ENCODE measurements at regions not wholly inside any gene's neighbourhood (a gene's known extent, or its start where the extent isn't known, plus 50 kb on each side); places are given as distances from the start of the nearest gene placed in this dataset.

DNA sequence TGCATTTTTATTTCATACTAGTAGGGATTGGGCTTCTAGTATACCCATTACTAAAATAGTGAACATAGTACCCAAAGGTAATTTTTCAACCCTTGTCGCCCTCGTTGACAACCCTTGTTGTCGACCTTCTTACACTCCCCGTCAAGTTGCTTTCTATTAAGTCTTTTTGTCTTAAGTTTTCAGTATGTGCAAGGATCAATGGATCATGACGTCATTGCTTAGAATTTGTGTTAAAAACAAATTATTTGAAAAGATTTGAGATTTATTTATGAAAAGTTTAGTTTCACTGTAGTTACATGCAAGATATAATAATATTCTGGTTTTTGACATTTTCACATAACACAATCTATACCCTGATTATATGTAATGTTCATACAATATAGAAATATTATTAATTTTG lies 110.4 kb downstream of the CBLN2 start:
- Histone ChIP-seq H3K9me3 (replicated peaks; ENCODE audit: insufficient read depth, low read length) (no peaks in the 10 kb centered on the region), H3K27me3 (replicated peaks; ENCODE audit: insufficient read depth, low read length) (no peaks in the 10 kb centered on the region), H4K20me1 (ENCODE audit: insufficient read depth, low read length) (no peaks in the 10 kb centered on the region), H3K4me2 (ENCODE audit: low read depth, low read length) (no peak overlapping the region), H3K9ac (ENCODE audit: low read length) (no peak overlapping the region), H3K27ac (ENCODE audit: low read length) (no peak overlapping the region), H3K4me3 (ENCODE audit: low read length) (no peak overlapping the region), H3K79me2 (ENCODE audit: low read length) (no peaks in the 10 kb centered on the region), H2AFZ (ENCODE audit: low read length) (no peak overlapping the region), H3F3A (ENCODE audit: insufficient read depth, low read length) (no peaks in the 10 kb centered on the region), H3K4me1 (ENCODE audit: low read length) (no peaks in the 10 kb centered on the region), H3K36me3 (replicated peaks; ENCODE audit: insufficient read depth, low read length) (no peaks in the 10 kb centered on the region), H3K9me2 (replicated peaks; ENCODE audit: insufficient read depth, low read length) (no peaks in the 10 kb centered on the region)
- TF ChIP-seq, protein P1, sequence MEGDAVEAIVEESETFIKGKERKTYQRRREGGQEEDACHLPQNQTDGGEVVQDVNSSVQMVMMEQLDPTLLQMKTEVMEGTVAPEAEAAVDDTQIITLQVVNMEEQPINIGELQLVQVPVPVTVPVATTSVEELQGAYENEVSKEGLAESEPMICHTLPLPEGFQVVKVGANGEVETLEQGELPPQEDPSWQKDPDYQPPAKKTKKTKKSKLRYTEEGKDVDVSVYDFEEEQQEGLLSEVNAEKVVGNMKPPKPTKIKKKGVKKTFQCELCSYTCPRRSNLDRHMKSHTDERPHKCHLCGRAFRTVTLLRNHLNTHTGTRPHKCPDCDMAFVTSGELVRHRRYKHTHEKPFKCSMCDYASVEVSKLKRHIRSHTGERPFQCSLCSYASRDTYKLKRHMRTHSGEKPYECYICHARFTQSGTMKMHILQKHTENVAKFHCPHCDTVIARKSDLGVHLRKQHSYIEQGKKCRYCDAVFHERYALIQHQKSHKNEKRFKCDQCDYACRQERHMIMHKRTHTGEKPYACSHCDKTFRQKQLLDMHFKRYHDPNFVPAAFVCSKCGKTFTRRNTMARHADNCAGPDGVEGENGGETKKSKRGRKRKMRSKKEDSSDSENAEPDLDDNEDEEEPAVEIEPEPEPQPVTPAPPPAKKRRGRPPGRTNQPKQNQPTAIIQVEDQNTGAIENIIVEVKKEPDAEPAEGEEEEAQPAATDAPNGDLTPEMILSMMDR (IDR thresholded peaks at IDR 0.05; ENCODE audit: low read length), result no peak
- TF ChIP-seq EZH2 (optimal IDR thresholded peaks at IDR 0.05; ENCODE audit: low read depth, low read length) (no peak), EZH2phosphoT487 (IDR thresholded peaks at IDR 0.05; ENCODE audit: low read length) (no peak)
- DNase-seq, result no peak

DNA sequence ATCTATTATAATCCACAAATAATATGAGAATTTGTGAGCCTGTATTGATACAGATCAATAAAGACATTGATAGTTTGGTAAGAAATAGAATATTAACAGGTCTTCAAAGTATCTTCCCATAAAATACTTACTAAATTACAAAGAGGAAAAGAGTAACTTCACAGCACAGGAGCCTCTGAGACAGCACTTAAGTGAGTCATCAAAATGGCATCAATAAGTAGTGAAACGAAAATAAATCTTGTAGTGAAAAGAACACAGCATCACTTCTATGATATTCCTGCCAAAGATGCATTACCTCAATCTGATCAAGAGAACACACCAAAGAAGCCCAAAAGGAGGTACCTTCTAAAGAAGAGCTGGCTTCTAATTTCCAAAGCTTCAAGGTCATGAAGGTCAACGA lies 116.4 kb downstream of the CBLN2 start:
- no peak for DNase-seq
- Histone ChIP-seq H3F3A (ENCODE audit: insufficient read depth, low read length) (no peaks in the 10 kb centered on the region), H3K27ac (ENCODE audit: low read length) (no peak overlapping the region), H3K4me3 (ENCODE audit: low read length) (no peak overlapping the region), H2AFZ (ENCODE audit: low read length) (no peak overlapping the region), H4K20me1 (ENCODE audit: insufficient read depth, low read length) (no peaks in the 10 kb centered on the region), H3K9ac (ENCODE audit: low read length) (no peak overlapping the region), H3K36me3 (replicated peaks; ENCODE audit: insufficient read depth, low read length) (no peaks in the 10 kb centered on the region), H3K27me3 (replicated peaks; ENCODE audit: insufficient read depth, low read length) (no peaks in the 10 kb centered on the region), H3K9me3 (replicated peaks; ENCODE audit: insufficient read depth, low read length) (no peaks in the 10 kb centered on the region), H3K4me2 (ENCODE audit: low read depth, low read length) (no peak overlapping the region), H3K4me1 (ENCODE audit: low read length) (no peaks in the 10 kb centered on the region), H3K79me2 (ENCODE audit: low read length) (no peaks in the 10 kb centered on the region), H3K9me2 (replicated peaks; ENCODE audit: insufficient read depth, low read length) (no peaks in the 10 kb centered on the region)
- TF ChIP-seq EZH2 (optimal IDR thresholded peaks at IDR 0.05; ENCODE audit: low read depth, low read length), result no peak
- TF ChIP-seq, protein P1 (IDR thresholded peaks at IDR 0.05; ENCODE audit: low read length), result no peak

DNA sequence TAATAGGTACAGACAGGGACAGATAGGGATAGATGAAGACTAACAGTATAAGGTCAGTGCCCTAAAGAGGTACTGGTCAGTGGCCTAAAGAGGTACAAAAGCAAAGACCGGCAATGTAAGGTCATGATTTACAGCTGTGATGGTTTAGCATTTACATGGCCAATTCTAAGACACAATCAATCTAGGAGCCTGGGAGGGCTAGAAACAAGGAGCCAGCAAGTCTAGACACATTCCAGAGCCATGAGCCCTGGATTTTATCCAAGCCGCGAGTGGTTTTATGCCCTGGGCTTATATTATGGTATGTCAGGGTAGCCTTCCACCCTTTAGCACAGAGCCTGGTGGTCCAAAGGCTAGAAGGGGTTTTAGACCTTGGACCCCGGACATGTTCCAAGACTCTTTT lies 124.2 kb downstream of the CBLN2 start:
- Histone ChIP-seq H3K79me2 (ENCODE audit: low read length) (no peaks in the 10 kb centered on the region), H3K27ac (ENCODE audit: low read length) (no peak overlapping the region), H3K36me3 (replicated peaks; ENCODE audit: insufficient read depth, low read length) (no peaks in the 10 kb centered on the region), H3K4me1 (ENCODE audit: low read length) (no peaks in the 10 kb centered on the region), H3K27me3 (replicated peaks; ENCODE audit: insufficient read depth, low read length) (no peaks in the 10 kb centered on the region), H3F3A (ENCODE audit: insufficient read depth, low read length) (no peaks in the 10 kb centered on the region), H2AFZ (ENCODE audit: low read length) (no peak overlapping the region), H3K9me2 (replicated peaks; ENCODE audit: insufficient read depth, low read length) (no peaks in the 10 kb centered on the region), H3K9me3 (replicated peaks; ENCODE audit: insufficient read depth, low read length) (no peaks in the 10 kb centered on the region), H4K20me1 (ENCODE audit: insufficient read depth, low read length) (no peaks in the 10 kb centered on the region), H3K4me2 (ENCODE audit: low read depth, low read length) (no peak overlapping the region), H3K9ac (ENCODE audit: low read length) (no peak overlapping the region), H3K4me3 (ENCODE audit: low read length) (no peak overlapping the region)
- no peak for TF ChIP-seq EZH2 (optimal IDR thresholded peaks at IDR 0.05; ENCODE audit: low read depth, low read length)
- no peak for TF ChIP-seq EZH2phosphoT487 (IDR thresholded peaks at IDR 0.05; ENCODE audit: low read length)
- TF ChIP-seq, protein P1 (IDR thresholded peaks at IDR 0.05; ENCODE audit: low read length), result no peak
- no peak for DNase-seq
